Mesenteric fat pad (tissue), 1 donor: ENCODE measurements at regions not wholly inside any gene's neighbourhood (a gene's known extent, or its start where the extent isn't known, plus 50 kb on each side); places are given as distances from the start of the nearest gene placed in this dataset.

ENCODE experiments used
- DNase-seq: peaks from one replicate; pipeline ENCODE4 v3.0.0-alpha.2; 2020; ENCODE audit warnings: low spot score
- donor health status: DM: yes; HTN: yes; CAD: no.

DNA sequence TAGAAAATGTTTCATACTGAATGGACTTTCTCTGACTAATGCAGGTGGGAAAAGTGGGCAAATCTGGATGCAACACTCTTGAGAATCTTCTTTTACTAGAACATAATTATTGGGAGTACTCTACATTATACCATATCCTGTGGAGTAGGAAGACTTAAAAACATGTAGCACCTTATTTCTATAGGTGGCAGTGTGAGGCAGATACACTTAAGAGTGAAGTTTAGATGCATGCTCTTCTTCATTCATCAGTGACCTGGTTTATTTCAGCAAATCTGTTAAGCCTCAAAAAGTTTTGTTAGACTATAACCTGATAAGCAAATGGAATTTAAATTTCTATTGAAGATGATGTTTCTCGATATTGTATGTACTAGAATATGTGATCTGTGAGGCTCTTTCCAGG, 1087.1 kb upstream of the LRRN3 start:
- no peak for DNase-seq

DNA sequence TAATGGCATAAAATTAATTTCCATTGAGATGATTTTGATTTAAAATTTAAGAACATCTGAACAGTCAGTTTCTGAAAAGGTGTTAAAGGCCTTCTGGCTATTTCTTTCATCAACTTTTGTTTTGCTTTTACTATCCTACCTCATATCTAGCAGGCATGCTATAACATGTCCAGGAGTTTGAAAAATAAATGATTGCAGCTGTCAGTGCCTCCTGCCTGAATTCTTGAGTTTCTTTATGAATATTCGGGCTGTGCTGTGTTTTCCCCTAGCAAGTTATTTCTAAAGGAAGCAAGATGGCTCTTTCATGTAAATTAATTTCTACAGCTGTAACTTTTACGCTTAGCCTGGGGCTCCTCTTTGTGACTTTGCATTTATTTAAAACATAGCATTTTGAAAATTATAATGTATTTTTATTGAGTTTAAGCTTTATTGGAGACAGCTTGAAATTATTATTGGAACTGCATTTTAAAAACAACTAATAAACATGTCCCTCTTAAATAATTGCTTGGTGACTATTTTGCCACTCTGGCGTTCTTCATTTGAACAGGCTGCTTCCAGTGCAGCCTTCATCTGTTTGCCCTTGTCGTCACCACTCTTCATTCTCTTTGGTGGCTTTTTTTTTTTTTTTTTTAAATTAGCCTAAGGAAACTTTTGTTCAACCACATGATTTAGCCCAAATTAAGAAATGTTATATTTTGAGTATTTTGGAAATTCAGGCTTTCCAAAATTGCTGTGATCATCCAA, 1083.4 kb upstream of the LRRN3 start:
- no peak for DNase-seq

DNA sequence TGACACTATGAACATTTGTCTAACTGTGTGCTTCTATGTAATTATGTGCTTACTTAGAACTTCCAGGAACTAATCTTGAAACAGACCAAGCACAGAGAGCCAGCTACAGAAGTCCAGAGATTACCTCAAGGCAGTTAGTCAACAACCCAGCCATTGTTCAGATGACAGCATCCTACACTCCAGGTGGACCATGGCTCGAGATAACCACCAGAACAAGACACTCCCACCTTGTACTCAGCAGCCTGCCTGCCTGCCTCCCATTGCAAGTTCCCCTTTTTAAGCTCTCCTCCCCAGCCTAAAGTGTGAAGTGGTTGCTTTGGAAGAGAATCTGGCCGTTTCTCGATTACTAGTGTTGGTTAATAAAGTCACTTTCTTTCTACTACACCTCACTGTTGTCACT, 1080.6 kb upstream of the LRRN3 start:
- no peak for DNase-seq

DNA sequence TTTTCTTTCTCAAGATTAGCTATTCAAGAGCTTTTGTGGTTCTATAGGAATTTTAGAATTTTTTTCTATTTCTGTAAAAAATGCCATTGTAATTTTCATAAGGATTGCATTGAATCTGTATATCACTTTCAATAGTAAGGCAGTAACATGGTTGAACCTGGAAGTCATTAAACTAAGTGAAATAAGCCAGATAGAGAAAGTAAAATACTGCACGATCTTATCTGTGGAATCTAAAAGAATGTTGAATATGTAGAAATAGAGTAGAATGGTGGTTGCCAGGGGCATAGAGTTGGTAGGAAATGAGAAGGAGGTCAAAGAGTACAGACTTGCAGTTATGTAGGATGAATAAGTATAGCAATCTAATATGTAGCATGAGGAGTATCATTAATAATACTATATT, 1073.5 kb upstream of the LRRN3 start:
- DNase-seq = no peak

DNA sequence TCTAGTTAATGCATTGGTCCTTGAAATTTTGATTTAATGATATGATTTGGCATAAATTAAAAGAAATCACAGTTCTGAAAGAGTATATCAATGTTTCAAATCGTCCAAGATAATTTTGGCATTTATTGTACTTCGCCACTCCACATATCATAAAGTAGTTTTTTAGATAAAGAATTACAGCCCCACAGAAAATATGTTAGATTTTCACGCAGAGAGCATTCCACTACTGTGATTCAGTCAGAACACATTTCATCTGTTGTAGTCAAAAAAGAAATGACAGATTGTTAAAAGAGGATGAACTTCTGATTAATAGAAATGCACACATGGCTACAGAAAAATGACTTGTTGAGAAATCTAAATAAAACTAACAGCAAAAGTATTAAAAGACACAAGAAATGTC, 1063.5 kb upstream of the LRRN3 start:
- DNase-seq = no peak

DNA sequence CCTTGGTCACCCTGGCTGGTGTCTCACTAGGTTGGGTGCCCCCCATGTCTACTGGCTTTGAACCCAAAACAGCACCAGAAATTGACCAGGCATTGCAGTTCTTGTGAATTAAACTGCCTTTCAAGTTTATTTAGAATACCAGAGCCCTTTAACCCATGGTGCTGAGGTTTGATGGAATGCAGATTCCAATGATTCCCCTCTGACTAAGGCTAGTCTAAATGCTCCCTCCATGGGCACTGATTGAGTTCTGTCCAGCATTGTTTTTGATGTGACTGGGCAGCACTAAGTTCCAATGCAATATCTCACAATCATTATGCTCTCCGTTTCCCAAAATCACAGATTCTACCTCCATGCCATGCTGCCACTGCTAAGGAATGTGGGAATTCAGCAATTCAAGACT, 1047.4 kb upstream of the LRRN3 start:
- no peak for DNase-seq

DNA sequence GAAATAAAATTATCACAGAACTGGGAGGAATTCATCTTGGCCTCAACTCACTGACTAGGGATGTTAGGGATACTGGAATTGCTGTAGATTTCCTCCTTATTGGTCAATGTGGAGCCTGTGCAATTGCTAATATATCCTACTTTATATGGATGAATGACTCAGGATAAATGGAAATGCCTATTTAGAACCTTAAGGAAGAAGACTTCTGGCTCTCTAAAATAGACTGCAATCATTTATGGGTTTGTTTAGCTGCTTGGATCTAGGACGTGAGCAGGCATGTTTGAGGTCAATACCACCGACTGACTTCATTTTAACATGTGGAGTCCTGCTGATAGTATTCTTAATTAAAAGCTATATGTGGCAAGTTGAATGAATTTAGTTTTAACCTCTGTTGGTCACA, 1040.1 kb upstream of the LRRN3 start:
- DNase-seq = no peak

DNA sequence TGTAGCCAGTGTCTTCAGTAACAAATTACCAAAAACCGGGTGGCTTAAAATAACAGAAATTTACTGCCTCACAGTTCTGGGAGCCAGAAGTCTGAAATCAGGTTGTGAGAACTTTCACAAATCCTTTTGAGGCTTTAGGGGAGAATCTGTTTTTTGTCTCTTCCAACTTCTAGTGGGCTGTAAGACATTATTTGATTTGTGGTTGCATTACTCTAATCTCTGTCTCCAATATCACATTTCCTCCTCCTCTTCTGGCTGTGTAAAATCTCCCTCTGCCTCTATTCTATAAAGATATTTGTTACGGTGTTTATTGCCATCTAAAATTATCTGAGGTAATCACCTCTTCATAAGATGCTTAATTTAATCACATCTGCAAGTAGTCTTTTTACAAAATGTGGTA, 1039.6 kb upstream of the LRRN3 start:
- no peak for DNase-seq

DNA sequence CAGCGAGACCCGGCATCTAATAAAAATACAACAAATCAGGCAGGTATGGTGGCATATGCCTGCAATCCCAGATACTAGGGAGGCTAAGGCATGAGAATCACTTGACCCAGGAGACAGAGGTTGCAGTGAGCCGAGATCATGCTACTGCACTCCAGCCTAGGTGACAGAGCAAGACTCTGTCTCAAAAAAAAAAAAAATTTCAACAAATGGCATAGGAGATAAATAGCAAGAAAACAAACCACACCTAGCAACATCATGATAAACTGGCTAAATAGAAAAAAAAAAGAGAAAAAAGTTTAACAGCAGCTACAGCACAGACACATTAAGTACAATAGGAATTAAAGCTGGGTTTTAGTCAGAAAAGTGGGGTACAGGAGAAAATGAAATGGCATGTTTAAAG, 1034.6 kb upstream of the LRRN3 start:
- DNase-seq = no peak

DNA sequence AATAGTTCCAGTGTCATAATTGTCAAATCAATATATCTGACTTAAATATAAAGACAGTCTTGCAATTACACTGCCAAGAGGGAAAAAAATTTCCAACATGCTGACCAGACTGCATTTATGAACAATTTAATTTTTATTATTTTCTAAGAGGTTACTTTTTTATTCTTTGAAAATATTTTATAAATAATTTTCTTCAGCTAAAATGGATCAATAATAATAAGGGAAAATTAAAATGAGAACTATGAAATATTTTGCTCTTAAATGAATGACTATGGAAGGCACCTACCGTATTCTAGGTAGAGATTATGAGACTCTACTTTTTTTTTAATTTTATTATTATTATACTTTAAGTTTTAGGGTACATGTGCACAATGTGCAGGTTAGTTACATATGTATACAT, 1032.5 kb upstream of the LRRN3 start:
- DNase-seq = no peak

DNA sequence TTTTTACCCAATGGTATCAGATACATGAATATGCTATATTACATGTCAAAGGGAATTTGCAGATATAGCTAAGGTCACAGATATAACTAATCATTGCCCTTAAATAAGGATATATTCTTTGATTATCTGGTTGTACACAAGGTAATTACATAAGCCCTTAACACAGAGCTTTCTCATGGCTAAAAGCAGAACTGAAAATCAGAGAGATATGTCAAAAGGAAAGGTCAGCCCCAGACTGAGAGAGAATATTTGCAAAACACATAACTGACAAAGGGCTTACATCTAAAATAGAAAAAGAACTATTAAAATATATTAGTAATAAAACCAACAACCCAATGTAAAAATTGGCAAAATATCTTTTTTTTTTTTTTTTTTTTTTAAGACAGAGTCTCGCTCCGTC, 1029.5 kb upstream of the LRRN3 start:
- DNase-seq = no peak

DNA sequence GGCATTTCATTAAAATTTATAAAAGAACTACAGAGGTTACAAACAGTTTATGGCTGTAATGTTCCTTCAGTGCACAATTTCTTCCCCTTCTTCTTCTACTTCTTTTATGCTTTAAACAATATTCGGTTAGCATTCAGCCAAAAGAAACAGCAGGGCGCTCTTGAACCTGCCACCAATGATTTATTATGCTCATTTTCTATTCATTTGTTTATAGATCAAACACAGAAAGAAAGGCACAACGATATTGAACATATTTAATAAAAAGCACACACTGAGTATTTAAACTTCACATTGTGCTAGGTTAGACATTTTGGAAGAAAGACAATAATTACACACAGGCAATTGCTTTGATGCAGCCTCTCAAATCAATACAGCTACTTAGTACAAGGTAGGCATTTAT, 1025.8 kb upstream of the LRRN3 start:
- DNase-seq = no peak

DNA sequence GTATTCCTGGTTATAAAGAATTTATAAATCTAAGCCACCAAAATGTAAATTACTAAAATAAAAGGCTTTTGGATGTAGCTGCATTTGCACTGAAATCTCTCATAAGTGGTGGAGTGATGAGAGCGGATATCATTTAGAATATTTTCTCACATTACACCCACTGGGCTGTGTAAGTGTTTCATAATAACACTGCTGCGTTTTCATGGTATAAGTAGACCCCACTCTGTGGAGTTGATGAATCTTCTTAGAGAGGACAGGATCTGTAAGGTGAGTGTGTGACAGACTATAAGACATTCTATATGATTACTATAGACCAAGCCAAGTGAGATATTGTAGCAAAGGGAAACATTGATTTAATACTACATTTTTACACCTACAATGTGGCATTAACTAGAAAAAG, 1024.1 kb upstream of the LRRN3 start:
- DNase-seq = no peak

DNA sequence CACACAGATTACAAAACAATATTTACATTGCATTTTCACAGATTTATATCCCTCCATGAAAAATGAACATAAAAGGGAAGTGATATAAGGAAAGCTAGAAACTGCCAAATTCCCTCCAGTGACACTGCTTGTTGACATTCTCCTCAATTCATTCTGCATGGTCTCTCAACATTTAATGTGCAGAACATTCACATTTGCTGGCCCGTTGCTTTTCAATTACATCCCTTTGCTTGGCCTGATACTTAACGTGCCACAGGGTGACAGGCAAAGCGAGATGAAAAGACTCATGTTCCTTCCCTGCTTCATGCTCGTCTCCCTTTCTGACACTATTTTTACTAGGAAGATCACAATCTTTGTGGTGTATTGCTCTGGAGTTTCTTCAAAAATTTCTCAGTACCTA, 1019.7 kb upstream of the LRRN3 start:
- DNase-seq = no peak

DNA sequence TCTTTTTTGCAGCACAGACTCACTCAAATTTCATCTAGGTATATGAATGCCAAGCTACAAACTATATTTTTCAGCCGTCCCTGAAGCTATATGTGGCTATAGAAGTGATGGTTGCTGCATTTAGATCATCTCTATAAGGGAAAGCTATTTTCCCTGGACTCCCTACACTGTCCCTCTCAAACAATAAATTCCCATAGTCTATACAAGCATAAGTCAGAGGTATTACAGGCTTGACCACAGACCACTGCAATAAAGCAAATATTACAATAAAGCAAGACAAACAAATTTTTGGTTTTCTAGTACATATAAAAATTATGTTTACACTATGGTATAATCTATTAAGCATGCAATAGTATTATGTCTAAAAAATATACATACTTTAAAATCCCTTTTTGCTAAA, 1015.5 kb upstream of the LRRN3 start:
- no peak for DNase-seq

DNA sequence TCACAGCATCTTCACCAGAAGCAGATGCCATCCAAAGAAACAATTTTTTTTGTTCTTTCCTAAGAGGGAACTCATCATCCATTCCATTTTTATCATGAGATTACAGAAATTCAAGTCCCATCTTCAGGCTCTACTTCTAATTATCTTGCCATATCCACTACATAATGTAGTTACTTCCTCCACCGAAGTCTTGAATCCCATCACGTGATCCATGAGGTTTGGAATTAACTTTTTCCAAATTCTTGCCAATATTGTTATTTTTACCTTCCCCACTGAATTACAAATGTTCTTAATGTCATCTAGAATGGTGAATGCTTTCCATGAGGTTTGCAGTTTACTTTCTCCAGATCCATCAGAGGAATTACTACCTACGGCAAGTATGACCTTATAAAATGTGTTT, 1014.7 kb upstream of the LRRN3 start:
- DNase-seq = no peak

DNA sequence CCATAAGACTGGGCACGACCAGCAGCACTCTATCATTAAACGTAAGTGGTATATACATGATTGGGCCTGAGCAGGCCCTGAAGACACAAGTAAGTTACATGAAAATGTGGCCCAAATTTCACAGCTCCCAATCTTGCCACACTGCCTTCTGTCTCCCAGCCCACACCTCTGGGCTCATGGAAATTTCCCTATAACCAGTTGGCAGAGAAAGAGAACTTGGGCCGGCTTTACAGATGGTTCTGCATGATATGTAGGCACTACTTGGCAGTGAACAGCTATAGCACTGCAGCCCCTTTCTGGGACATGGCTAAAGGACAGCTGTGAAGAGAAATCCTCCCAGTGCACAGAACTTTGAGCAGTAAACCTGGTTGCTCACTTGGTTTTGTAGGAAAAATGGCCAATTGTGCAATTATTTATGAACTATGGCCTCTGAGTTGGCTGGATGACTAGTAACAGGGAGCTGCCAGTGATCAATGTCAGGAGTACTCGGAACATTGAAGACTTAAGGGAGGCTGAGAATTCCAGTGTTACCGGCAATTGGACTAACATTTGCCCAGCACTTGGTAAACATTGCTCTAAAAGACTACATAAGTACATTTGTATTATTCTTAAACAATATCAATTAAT, 1006.6 kb upstream of the LRRN3 start:
- DNase-seq = no peak

DNA sequence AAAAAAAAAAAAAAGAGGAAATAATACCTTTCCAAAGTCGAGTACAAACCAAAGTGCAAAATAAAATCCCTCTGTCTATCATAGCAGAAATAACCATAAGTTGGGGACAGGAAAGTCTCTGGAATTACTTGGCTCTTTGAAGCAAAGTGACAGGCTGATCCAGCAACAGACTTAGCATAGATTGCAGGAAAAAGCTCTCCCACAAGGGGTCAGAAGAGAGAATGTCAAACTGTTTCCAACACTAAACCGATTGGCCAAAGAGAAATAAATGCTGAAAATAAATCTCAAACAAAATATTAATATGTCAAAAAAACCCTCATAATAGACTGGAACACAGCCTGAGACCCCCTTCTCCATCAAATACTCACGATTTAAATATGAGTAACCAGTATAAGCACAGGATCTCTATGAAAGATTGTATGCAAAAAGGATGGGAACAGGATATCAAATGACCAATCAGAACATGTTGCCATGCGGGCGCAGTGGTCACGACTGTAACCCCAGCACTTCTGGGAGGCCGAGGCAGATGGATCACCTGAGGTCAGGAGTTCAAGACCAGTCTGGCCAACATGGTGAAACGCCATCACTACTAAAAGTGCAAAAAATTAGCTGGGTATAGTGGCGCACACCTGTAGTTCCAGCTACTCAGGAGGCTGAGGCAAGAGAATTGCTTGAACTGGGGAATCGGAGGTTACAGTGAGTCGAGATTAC, 1000.7 kb upstream of the LRRN3 start:
- no peak for DNase-seq

DNA sequence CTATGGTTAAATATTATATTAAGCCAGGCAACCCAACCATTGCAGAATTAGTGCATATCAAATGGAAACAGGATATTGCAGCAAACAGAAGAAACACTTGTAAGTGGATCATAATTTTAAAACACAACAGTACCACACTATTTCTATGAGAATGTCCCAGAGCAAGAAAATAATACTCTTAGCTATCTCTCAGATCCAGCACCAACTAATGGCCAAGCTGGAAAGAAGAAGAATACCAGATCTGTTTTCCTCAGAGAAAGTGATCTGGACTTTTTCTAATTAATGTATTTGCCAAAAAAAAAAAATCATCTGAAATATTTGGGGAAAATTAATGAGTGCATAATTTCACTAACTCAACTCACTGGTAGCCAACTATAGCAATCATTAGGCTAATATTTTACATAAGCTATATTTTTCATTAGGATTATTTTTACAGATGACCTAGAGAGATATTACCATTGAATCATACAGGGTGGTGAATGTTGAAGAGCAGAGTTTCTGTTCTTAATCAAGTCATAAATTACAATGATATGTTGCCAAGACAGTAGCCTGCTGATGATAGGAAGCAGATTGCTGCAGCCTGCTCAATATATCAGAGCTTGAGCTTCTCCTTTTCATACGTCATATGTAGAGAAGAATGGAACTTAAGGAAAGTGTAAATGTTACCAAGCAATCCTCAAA, 995.4 kb upstream of the LRRN3 start:
- DNase-seq = no peak

DNA sequence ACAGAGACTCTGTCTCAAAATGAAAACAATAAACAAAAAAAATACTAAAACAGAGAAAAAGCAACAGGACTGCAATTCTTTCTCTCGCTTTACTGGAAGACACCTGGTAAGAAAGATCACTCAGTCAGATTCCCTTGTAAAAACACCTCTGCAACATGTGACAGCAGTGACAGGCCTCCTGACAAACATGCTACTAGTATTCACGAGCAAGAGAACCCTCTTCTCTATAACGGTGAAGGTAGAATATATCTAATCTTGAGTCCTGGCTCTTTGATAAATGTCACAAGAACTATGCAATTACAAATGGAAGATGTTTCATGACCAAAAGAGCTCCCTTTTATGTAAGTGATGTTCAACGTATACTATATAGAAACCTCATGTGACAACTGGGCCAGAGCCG, 986.7 kb upstream of the LRRN3 start:
- no peak for DNase-seq

DNA sequence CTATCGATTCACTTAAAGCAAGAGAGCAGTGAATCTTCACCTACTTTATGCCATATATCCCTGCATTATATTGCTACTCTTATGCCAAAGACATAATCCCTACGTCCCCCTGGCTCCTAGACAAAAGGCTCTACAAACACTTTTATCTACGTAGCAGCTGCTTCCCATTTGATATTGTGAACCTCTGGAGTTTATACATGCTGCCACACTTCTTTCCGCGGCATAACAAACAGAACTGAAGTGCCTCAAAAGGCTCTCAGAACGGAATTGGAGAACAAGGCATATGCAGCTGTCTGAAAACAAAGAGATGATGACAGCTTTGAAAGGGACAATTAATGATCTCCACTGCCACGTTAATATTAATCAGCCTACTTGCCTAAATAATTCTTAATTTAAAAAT, 985.6 kb upstream of the LRRN3 start:
- no peak for DNase-seq

DNA sequence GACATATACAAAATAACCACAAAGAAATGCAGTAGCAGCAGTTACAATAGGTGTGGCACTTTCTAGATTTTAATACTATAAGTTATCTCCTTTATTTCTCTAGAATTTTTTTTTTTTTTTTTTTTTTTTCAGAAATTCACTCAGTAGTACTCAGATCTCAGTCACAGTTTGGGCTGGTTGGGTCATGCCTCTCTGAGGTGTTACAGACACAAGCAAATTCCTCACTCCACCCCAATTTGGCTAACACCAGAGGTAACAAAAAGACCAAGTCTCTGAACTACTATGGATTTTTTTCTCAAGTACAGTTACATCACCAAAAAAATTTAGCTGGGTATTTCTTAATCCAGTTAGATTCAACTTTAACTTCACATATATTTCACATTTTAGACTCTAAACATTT, 985.1 kb upstream of the LRRN3 start:
- no peak for DNase-seq
